IMR-90 (cell line): ENCODE measurements at regions not wholly inside any gene's neighbourhood (a gene's known extent, or its start where the extent isn't known, plus 50 kb on each side); places are given as distances from the start of the nearest gene placed in this dataset.

Experiments used
- ATAC-seq: fragments of 200-7000 bp; cut with Tn5 transposase; 2 replicates; pipeline ENCODE4 v1.9.1; 2020; ENCODE audit warnings: low read depth, mild to moderate bottlenecking, moderate library complexity
- BruUV-seq: library from RNA; stranded (reverse); fragments of 400-500 nt; replicated peaks from 2 replicates; lab custom pipeline; 2021; lab: Mats Ljungman, UMichigan
- CTCF ChIA-PET: fragments of 300-600 bp; formaldehyde crosslinking; extraction: SDS; loops from one replicate; lab custom pipeline; 2021; ENCODE audit warnings: antibody characterized with exemption; lab: Yijun Ruan, JAX
- POLR2A ChIA-PET: fragments of 300-600 bp; sonication (Branson Sonifier 250); formaldehyde crosslinking; loops from one replicate; lab custom pipeline; 2022; ENCODE audit warnings: antibody characterized with exemption; ENCODE audit not compliant: unreplicated experiment; lab: Charles Lee
- DNase-seq: peaks from one replicate; pipeline ENCODE4 v3.0.0; 2013
- H2AFZ ChIP-seq: replicated peaks from 2 replicates; pipeline ENCODE3; 2013; ENCODE audit warnings: low read length, mild to moderate bottlenecking; ENCODE audit not compliant: poor library complexity
- H2AK5ac ChIP-seq: 2 replicates; pipeline ENCODE4 v1.6.1; 2013; ENCODE audit warnings: low read depth, low read length, inconsistent platforms
- H2AK9ac ChIP-seq: replicated peaks from 2 replicates; pipeline ENCODE3; 2013; ENCODE audit warnings: mild to moderate bottlenecking, low read depth, low read length, moderate library complexity; ENCODE audit not compliant: poor library complexity
- H2BK120ac ChIP-seq: 2 replicates; pipeline ENCODE4 v1.6.1; 2013; ENCODE audit warnings: low read depth, low read length, inconsistent platforms
- H2BK15ac ChIP-seq: 3 replicates; pipeline ENCODE4 v1.6.1; 2013; ENCODE audit warnings: low read depth, low read length, inconsistent platforms
- H2BK20ac ChIP-seq: 2 replicates; pipeline ENCODE4 v1.6.1; 2013; ENCODE audit warnings: low read depth, mild to moderate bottlenecking, inconsistent platforms, low read length, moderate library complexity
- H2BK5ac ChIP-seq: 2 replicates; pipeline ENCODE4 v1.6.1; 2013; ENCODE audit warnings: mild to moderate bottlenecking, low read depth, low read length, inconsistent platforms; ENCODE audit not compliant: poor library complexity, severe bottlenecking
- H3K14ac ChIP-seq: replicated peaks from 2 replicates; pipeline ENCODE4 v1.6.1; 2013; ENCODE audit warnings: low read depth, low read length, inconsistent platforms
- H3K18ac ChIP-seq: 2 replicates; pipeline ENCODE4 v1.6.1; 2013; ENCODE audit warnings: low read depth, low read length, control low read depth
- H3K23ac ChIP-seq: 2 replicates; pipeline ENCODE4 v1.6.1; 2013; ENCODE audit warnings: low read depth, low read length, inconsistent platforms
- H3K27ac ChIP-seq: 2 replicates; pipeline ENCODE4 v1.5.1; 2013; ENCODE audit warnings: mild to moderate bottlenecking, control low read depth, low read length; ENCODE audit not compliant: insufficient read depth
- H3K27me3 ChIP-seq: 2 replicates; pipeline ENCODE4 v1.6.1; 2013; ENCODE audit warnings: low read length; ENCODE audit not compliant: control insufficient read depth, insufficient read depth
- H3K36me3 ChIP-seq: 2 replicates; pipeline ENCODE4 v1.6.1; 2013; ENCODE audit warnings: low read length, mixed read lengths; ENCODE audit not compliant: control insufficient read depth, insufficient read depth
- H3K4ac ChIP-seq: 2 replicates; pipeline ENCODE4 v1.6.1; 2013; ENCODE audit warnings: low read depth, low read length, inconsistent platforms
- H3K4me1 ChIP-seq: 2 replicates; pipeline ENCODE4 v1.6.1; 2013; ENCODE audit warnings: low read length, mixed read lengths; ENCODE audit not compliant: control insufficient read depth, insufficient read depth
- H3K4me2 ChIP-seq: 2 replicates; pipeline ENCODE4 v1.6.1; 2013; ENCODE audit warnings: low read depth, mild to moderate bottlenecking, control low read depth, low read length, moderate library complexity
- H3K4me3 ChIP-seq: 2 replicates; pipeline ENCODE4 v1.5.1; 2013; ENCODE audit warnings: low read depth, mild to moderate bottlenecking, control low read depth, low read length, moderate library complexity; ENCODE audit not compliant: insufficient read depth
- H3K56ac ChIP-seq: 2 replicates; pipeline ENCODE4 v1.6.1; 2013; ENCODE audit warnings: low read length, inconsistent platforms; ENCODE audit not compliant: insufficient read depth; ENCODE audit errors: extremely low read depth
- H3K79me1 ChIP-seq, 2 experiments: 2 replicates each; pipeline ENCODE4 v1.6.1; 2013; ENCODE audit warnings: low read length in 2 of 2, inconsistent platforms in 1 of 2, low read depth in 1 of 2
- H3K9ac ChIP-seq: 2 replicates; pipeline ENCODE4 v1.6.1; 2013; ENCODE audit warnings: low read depth, low read length, control low read depth
- H3K9me1 ChIP-seq: 2 replicates; pipeline ENCODE4 v1.6.1; 2013; ENCODE audit warnings: low read length, inconsistent platforms; ENCODE audit not compliant: insufficient read depth
- H3K9me3 ChIP-seq: 2 replicates; pipeline ENCODE4 v1.6.1; 2013; ENCODE audit warnings: low read length; ENCODE audit not compliant: control insufficient read depth, insufficient read depth
- H4K20me1 ChIP-seq: 2 replicates; pipeline ENCODE4 v1.6.1; 2013; ENCODE audit warnings: low read length, inconsistent platforms; ENCODE audit not compliant: insufficient read depth
- H4K5ac ChIP-seq: 2 replicates; pipeline ENCODE4 v1.6.1; 2013; ENCODE audit warnings: mild to moderate bottlenecking, low read depth, low read length, control low read depth
- H4K8ac ChIP-seq, 2 experiments: 2 replicates each; pipeline ENCODE4 v1.6.1; 2013; ENCODE audit warnings: low read depth in 2 of 2, low read length in 2 of 2, control low read depth in 1 of 2, inconsistent platforms in 1 of 2
- H4K91ac ChIP-seq: 2 replicates; pipeline ENCODE4 v1.6.1; 2013; ENCODE audit warnings: low read depth, low read length, inconsistent platforms; ENCODE audit not compliant: insufficient read depth
- BHLHE40 ChIP-seq: fragments of 150-350 bp; IDR thresholded peaks from 2 replicates; pipeline ENCODE4 v1.6.1; 2016; ENCODE audit warnings: mild to moderate bottlenecking, low read depth, low read length
- CEBPB ChIP-seq: IDR thresholded peaks from 2 replicates; pipeline ENCODE4 v1.6.1; 2012; ENCODE audit warnings: low read depth, low read length, improper control_type of control experiment
- CHD1 ChIP-seq: IDR thresholded peaks from 2 replicates; pipeline ENCODE4 v1.6.1; 2012; ENCODE audit warnings: low read depth, low read length, improper control_type of control experiment
- CTCF ChIP-seq: conservative IDR thresholded peaks from 2 replicates; pipeline ENCODE4 v1.5.1; 2012; ENCODE audit warnings: mild to moderate bottlenecking, low read depth, low read length, improper control_type of control experiment
- ELK1 ChIP-seq: fragments of 150-350 bp; IDR thresholded peaks from 2 replicates; pipeline ENCODE4 v1.6.1; 2016; ENCODE audit warnings: low read depth, mild to moderate bottlenecking, low read length, moderate library complexity, borderline replicate concordance
- FOS ChIP-seq: fragments of 150-350 bp; IDR thresholded peaks from 2 replicates; pipeline ENCODE4 v1.6.1; 2016; ENCODE audit warnings: low read depth, low read length
- MAFK ChIP-seq: IDR thresholded peaks from 2 replicates; pipeline ENCODE4 v1.6.1; 2012; ENCODE audit warnings: low read depth, low read length, improper control_type of control experiment
- MAZ ChIP-seq: IDR thresholded peaks from 2 replicates; pipeline ENCODE4 v1.6.1; 2012; ENCODE audit warnings: low read depth, mild to moderate bottlenecking, low read length, improper control_type of control experiment, moderate library complexity, borderline replicate concordance
- MXI1 ChIP-seq: IDR thresholded peaks from 2 replicates; pipeline ENCODE4 v1.6.1; 2012; ENCODE audit warnings: low read depth, mild to moderate bottlenecking, low read length, moderate library complexity, borderline replicate concordance
- NFE2L2 ChIP-seq: fragments of 150-350 bp; IDR thresholded peaks from 2 replicates; pipeline ENCODE4 v1.6.1; 2016; ENCODE audit warnings: low read depth, mild to moderate bottlenecking, low read length
- POLR2A ChIP-seq: IDR thresholded peaks from 2 replicates; pipeline ENCODE4 v1.6.1; 2012; ENCODE audit warnings: mild to moderate bottlenecking, low read depth, low read length
- RAD21 ChIP-seq: IDR thresholded peaks from 2 replicates; pipeline ENCODE4 v1.6.1; 2012; ENCODE audit warnings: low read length, improper control_type of control experiment
- RCOR1 ChIP-seq: IDR thresholded peaks from 2 replicates; pipeline ENCODE4 v1.6.1; 2012; ENCODE audit warnings: mild to moderate bottlenecking, low read length, improper control_type of control experiment; ENCODE audit not compliant: insufficient replicate concordance
- SMC3 ChIP-seq: fragments of 150-350 bp; IDR thresholded peaks from 2 replicates; pipeline ENCODE4 v1.6.1; 2016; ENCODE audit warnings: low read depth, mild to moderate bottlenecking, antibody characterized with exemption, low read length, moderate library complexity
- USF2 ChIP-seq: fragments of 150-350 bp; IDR thresholded peaks from 2 replicates; pipeline ENCODE4 v1.6.1; 2017; ENCODE audit warnings: mild to moderate bottlenecking, antibody characterized with exemption, low read length, low read depth
- WGBS, 2 experiments: methylation state at CpG; one replicate each; pipeline versions ENCODE4 v1.1.5 to v1.1.7; 2013; ENCODE audit warnings: missing lambda C conversion rate in 2 of 2; ENCODE audit not compliant: insufficient read length in 1 of 2; ENCODE audit errors: extremely low coverage in 2 of 2; 5-methylcytosine and 5-hydroxymethylcytosine counted together
- dilution Hi-C: fragments of 300-500 bp; cut with HindIII; formaldehyde crosslinking; loops from one replicate; pipeline ENCODE4 v1.14.3; 2018; ENCODE audit warnings: low sequenced_read_pairs; ENCODE audit not compliant: unreplicated experiment
- in situ Hi-C: fragments of 300-500 bp; cut with MboI; formaldehyde crosslinking; loops from 3 replicates; pipeline ENCODE4 v1.14.3; 2019; ENCODE audit warnings: low sequenced_read_pairs, inconsistent platforms, mixed read lengths
- intact Hi-C: fragments of 100-400 bp; cut with micrococcal nuclease; formaldehyde crosslinking; loops from 2 replicates; pipeline ENCODE4 v1.10.0; 2022

GRCh38 chr21:16409352-16409751 lies 679.6 kb downstream of the USP25 start:
- H2AFZ ChIP-seq, result no peak overlapping the region
- H2AK9ac ChIP-seq, result no peak overlapping the region
- H3K36me3 ChIP-seq, result no peaks in the 10 kb centered on the region
- no peak overlapping the region for H3K4me2 ChIP-seq
- H3K9me1 ChIP-seq, result no peaks in the 10 kb centered on the region
- POLR2A ChIA-PET, result no interaction called here
- H3K79me1 ChIP-seq, result no peaks in the 10 kb centered on the region
- no peak for DNase-seq
- WGBS, 2 experiments, result no CpG with 5 or more reads among the region's 2 CpGs
- no peaks in the 10 kb centered on the region for H4K20me1 ChIP-seq
- no peak overlapping the region for H3K23ac ChIP-seq
- H3K9ac ChIP-seq, result no peak overlapping the region
- intact Hi-C loops (no loop called here), in situ Hi-C loops (no loop called here), dilution Hi-C loops (no loop called here)
- H3K18ac ChIP-seq, result no peak overlapping the region
- no peak overlapping the region for H4K91ac ChIP-seq
- H3K27me3 ChIP-seq, result no peaks in the 10 kb centered on the region
- CTCF ChIA-PET, result no interaction called here
- H2BK15ac ChIP-seq, result no peak overlapping the region
- no peak overlapping the region for H3K4ac ChIP-seq
- H3K4me3 ChIP-seq, result no peak overlapping the region
- no peak overlapping the region for H3K27ac ChIP-seq
- no peak overlapping the region for H2BK20ac ChIP-seq
- TF ChIP-seq NFE2L2, result no peak
- no peak for TF ChIP-seq CHD1
- TF ChIP-seq CTCF, result no peak
- no peak for TF ChIP-seq ELK1
- no peak for TF ChIP-seq USF2
- TF ChIP-seq BHLHE40, result no peak
- TF ChIP-seq CEBPB, result no peak
- TF ChIP-seq SMC3, result no peak
- TF ChIP-seq MXI1, result no peak
- no peak for TF ChIP-seq MAFK
- TF ChIP-seq FOS, result no peak
- no peak for TF ChIP-seq RCOR1
- no peak for TF ChIP-seq POLR2A
- TF ChIP-seq RAD21, result no peak
- no peak for TF ChIP-seq MAZ
- H4K8ac ChIP-seq, result no peak overlapping the region
- no peak overlapping the region for H4K5ac ChIP-seq
- no peak overlapping the region for H3K56ac ChIP-seq
- BruUV-seq, result no TSS peak
- no peak overlapping the region for H3K14ac ChIP-seq
- H2AK5ac ChIP-seq, result no peak overlapping the region
- H3K4me1 ChIP-seq, result no peaks in the 10 kb centered on the region
- no peak overlapping the region for H2BK120ac ChIP-seq
- no peak overlapping the region for H2BK5ac ChIP-seq
- ATAC-seq, result no peak
- no peaks in the 10 kb centered on the region for H3K9me3 ChIP-seq
